NCI-H69 (cell line): ENCODE measurements at regions not wholly inside any gene's neighbourhood (a gene's known extent, or its start where the extent isn't known, plus 50 kb on each side); places are given as distances from the start of the nearest gene placed in this dataset.

ENCODE experiments used
- DNase-seq: peaks from one replicate; lab custom pipeline; 2025; lab: John Stamatoyannopoulos, UW

DNA sequence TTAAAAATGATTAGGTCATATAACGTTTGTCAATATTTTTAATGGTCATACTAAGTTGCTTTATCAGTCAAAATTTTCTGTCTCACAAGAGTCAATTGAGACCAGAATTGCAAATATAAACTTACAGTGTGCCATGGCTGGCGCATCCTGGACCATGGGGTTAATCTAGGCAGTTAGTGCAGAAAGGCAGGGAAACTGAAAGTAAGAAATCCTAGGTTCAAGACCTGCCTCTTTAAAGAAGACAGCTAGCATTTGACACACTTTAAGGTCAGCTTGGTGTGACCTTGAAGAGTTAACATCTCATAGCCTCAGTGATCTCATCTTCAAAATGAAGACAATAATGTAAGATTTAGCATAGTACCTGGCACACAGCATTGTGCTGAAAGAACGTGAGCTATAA is 210.0 kb upstream of the DAB1 start:
- no peak for DNase-seq

DNA sequence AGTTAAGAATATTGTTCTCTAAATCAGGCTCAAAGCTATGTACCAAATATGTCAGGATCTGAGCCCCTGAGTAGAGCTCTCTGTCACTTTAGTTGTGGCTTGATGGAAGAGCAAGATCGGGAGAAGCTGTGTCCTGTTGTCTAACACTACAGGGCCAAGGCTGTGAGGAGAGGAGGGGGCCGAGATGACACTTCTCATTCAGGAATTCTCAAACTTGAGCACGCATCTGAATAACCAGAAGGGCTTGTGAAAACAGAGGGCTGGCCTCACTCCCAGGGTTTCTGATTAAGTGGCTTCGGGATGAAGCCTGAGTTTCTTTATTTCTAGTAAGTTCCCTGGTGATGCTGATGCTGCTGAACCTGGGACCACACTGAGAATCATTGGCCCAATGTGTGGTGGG is 209.2 kb upstream of the DAB1 start:
- no peak for DNase-seq

DNA sequence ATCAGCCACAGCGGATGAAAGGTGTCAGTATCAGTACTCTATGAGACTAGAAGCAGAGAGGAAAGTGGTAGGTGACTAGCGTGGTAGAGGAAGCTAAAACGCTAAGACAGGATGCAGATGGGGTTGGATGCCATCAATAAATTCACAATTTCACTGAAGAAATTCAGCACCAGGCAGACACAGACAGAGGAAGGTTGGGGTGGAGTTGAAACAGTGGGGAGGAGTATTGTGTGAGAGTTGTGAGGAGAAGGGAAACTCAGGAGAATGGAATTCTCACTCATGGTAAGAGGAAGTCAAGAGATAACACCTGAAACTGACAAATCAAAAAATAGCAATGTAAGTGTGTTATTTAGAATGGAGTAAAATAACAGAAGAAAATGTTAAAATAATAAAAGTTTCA is 208.5 kb upstream of the DAB1 start:
- DNase-seq, result no peak

DNA sequence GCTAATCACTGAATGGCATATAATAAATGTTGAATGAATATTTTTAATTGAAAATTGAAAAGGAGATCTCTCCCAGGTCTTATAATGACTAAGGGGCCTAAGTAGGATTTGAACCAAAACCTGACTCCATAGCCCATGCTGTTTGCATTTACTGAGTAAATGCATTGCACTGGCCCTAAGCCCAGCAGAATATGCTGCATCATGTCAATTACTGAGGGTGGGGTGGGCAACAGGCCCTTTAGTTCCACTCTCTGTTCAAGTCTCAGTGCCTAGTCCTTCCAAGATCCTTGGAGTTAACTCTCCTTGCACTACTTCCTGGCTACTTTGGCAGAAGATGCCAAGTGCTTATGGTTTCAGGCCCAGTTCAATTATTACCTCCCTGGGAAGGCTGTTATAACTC is 203.8 kb upstream of the DAB1 start:
- DNase-seq, result no peak

DNA sequence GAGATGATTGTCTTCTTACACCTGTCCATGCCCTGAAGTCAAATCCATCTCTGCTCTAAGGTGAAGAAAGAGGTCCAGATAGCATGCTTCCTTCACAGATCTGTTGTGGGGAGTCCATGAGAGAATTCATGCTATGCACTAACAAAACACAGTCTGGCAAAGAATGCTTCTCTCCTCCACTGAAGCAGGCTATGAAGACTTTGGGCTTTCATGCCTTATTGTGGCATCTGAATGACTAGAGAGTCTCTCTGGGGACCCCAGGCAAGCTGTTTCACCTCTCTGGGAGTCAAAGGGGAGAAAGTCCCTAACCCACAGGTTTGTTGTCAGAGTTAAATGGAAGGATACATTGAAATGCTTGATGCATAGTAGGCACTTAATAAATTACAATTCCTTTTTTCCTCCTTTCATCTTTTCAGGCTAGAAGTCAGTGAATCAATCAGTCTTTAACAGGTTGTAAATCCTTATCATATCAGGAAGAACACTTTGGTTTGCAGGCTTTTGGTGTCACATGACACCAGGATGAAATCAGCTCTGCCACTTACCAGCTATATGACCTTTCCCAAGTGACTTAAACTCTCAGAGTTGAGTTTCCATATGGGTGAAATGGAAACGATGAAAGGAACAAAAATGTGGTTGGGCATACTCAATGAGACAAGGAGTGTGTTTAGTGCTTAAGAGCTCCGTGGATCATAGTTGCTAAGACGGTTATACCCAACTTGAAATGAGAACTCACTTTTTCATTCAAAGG is 200.1 kb upstream of the DAB1 start:
- no peak for DNase-seq

DNA sequence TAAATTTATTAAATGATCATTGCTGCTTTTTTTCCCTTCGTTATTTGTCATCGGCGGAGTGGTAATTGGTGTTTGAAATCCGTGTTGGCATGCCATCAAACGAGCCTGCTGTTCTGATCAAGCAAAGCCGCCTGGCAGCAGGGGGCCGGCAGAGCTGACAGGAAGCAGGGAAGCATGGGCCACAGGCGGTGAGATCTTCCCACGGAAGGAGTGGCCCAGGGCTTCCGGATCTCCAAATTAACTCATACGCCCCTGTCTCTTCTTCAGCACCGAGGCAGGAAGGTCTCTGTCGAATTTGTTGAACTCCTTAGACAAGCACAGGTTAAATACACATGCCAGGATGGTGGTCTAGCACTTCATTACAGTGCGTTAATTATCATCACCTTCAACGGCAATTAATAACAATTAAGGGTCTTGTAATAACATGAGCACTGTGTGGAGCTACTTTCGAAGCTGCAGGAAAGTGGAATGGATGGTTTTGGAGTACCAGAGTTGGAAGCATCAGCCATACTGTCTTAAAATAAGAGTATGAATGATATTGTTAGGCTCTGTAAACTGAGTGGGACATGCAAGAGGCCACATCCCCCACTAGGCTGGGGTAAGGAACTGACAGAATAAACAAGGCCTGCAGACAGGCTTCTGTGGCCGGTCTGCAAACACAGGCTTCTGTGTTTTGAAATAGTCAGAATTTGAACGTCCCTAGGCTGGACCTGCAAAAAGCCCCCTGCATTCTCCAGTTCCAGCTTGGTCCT is 199.4 kb upstream of the DAB1 start:
- peak; percentile 6 for DNase-seq

DNA sequence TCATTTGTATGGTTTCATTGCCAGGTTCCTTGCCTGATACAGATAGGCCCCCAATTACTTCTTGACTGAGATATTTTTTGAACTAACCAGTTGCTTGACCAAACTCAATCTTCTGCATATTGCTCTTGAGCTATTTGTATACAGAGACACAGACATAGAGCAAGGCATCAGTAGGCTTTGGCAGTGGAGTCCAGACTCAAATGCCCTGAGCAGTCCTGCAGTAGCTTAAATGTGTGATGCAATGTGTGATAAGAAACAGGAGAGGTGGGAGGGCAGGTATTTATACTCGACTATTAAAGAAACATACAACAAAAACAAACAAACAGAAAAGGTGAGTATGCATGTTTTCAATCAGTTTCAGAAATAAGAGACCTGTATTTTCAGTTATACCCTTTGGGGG is 197.9 kb upstream of the DAB1 start:
- no peak for DNase-seq

DNA sequence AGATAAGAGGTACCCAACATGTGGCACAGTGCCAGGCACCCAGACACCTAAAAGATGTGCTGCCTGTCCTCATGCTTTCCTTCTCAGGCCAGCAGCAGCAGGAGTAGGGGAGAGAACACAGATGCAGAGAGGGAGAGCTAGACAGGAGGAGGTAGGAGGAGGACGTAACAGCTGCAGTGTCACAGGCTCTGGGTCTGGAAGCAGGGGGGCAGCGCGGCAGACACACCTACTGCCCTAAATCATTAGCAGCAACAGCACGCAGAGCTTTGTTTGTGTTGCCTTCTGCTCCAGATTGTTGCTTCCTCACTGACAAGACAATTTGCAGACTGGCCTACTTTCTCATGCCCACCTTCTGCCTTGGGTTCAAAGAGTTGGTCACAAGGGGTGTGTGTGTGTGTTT is 196.7 kb upstream of the DAB1 start:
- DNase-seq, result no peak

DNA sequence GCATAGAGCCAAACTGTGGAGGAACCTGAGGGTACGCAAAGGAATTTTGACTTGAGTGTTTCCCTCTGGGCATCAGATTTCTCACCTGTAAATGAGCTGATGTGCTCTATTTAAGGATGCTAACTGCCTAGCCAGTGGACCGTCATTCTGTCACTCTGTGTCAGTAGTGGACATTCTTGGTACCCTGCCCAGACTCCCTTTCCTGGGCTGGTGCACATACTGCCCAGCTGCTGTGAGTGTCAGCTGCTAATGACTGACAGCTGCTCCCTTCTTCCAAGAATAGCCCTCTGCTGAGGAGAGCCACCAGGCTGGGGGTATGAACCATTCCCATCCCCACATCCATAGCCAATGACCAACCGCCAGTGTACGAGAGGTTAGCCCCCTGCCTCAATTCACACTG is 193.1 kb upstream of the DAB1 start:
- DNase-seq, result no peak

DNA sequence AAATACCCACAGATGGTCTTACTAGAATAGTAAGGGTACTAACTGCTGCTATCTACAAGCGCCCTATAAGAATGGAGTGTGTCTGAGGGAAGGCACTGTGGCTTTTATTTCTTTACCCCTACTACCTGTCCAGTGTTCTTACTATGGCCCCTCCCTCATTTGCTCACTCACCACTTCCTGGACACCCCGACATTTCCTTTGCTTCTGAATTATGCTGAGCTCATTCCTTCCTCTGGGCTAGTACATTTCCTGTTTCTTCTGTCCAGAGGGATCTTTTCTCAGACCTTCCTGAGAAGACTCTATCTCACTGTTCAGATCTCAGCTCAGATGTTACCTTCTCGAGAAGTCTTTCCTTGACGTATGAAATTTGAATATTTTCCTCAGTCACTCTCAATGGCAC is 192.1 kb upstream of the DAB1 start:
- no peak for DNase-seq

DNA sequence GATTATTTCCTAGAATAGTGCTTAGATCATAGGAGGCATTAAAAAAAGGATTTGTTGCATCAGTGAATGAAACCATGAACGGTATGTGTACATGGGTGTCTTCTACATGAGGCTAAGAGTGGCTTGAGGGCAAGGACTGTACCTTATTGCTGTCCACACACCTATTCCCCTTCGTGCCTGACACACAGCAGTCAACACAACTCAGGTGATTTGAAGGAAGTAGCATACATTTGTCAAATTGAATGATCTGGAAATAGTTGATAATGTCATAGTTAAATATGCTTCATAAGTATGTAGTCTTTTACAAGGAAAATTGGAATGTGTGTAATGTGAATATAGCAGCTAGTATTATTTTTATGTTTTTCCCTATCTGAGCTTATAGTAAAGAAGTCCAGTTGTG is 189.0 kb upstream of the DAB1 start:
- no peak for DNase-seq

DNA sequence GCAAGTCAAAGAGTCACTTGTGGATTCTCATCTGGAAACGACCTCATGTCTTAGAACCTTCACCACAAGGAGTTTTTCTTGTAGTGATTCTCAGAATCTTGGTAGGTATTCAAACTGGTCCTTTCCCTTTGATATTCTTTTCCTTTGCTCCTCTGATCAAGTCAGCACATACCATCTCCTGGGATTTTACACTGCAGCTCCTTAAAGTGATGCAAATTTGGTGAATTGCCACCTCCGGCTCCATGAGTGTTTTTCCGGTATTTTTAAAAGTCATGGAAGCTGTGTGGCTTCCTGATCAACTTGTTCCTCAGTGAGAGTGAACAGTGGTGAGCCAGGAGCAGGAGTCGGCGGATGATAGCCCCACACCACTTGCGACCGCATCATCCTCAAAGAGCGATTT is 182.1 kb upstream of the DAB1 start:
- no peak for DNase-seq

DNA sequence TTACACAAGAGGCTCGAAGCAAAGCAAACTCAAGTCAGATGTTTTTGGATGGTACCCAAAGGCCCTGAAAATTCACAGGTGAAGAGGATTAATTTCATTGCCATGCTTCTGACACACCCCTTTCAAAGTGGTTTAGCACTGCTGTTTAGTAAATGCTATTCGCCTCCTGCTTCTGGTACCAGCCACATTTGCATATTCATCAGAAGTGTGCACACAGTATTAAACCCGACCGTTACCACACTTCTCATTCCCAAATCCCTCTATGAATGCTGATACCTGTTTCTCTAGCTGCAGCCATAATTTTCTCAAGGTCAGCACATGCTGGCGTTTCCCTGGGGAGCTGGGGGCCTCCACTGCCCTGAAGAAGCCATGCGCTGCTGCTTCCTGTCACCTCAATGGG is 179.8 kb upstream of the DAB1 start:
- no peak for DNase-seq

DNA sequence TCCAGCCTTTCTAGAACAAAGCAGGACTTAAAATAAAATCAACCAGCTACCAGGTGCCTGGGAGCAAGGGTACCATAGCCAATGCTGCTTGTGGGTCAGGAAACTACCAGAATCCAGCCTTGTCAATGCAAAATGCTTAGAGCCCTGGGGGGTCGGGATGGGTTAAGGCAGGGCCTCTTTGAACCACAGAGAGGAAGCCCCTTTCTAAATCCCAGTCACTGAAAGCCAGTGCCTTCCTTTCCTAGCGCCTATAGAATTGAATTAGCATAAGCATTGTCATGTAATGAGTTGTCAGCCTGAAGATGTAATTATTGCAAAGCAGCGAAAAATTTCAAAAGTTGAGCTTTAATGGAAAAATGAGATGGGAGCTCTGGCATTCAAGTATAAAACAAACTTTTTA is 176.6 kb upstream of the DAB1 start:
- no peak for DNase-seq

DNA sequence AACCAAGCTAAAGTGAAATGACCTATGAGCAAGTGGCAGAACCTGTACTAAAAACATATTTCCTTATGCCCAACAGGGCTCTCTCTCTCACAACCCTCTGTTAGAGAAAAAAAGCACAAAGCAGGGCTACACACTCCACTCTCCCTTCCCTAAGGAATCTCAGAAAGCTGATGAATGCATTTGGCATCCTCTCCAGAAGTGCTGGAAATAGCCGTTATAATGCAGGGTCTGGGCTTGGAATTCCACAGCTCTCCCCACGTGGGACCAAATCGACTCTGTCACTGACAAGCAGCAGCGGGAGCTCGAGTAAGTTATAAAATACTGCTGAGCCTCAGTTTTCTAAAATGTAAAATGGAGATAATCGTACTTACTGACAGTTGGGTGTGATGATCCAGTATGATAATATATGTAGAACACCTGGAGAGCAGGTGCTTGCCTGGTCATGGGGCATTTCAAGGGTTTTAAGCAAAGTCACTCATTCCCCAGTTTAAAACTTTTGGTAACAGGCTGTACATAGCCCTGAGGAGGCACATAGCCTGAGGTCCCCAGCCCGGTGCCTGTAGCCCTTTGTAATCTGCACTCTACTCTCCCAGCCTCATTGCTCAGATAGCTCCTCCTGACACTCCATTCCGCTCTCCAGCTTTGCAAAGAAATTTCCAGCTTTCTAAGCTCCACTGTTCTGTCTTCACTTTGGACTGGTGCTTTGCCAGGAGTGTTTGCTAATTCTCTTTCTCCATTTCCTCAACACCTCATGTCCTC is 175.6 kb upstream of the DAB1 start:
- DNase-seq, result no peak

DNA sequence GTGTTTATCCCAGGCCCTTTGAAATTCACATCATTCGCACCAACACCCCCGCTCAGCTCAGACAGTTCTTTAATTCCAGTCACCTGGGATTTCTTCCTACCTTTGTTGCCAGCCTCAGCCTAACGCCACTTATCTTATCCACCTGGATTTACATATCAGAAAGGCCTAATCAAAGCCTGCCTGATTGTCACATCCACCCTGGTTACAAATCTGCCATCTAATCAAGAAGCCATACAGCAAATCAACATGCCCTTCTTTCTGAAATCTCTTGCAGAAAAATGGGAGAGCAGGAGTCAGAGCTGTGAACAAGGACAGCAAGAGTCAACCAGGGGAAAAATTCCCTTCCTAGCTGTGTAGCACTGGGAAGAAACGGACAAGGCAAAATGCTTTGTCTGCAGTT is 173.2 kb upstream of the DAB1 start:
- no peak for DNase-seq

DNA sequence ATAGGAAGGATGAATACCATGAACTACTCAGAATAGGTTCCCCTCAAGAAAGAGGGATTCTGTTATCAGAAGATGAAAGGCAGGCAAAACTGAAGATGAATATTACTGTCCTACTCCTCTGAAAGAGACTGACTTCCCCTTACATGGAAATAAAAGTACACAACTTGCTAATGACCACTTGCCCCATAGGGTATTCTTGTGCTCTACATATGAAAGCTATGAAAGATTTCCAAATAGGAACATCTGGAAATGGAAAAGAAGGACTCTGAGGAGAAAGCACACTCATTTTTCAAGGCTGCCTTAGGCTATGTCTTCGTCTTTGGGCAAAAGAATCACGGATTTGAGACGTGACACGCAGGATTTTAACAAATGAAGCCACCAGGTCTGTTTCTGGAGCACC is 170.1 kb upstream of the DAB1 start:
- DNase-seq, result no peak

DNA sequence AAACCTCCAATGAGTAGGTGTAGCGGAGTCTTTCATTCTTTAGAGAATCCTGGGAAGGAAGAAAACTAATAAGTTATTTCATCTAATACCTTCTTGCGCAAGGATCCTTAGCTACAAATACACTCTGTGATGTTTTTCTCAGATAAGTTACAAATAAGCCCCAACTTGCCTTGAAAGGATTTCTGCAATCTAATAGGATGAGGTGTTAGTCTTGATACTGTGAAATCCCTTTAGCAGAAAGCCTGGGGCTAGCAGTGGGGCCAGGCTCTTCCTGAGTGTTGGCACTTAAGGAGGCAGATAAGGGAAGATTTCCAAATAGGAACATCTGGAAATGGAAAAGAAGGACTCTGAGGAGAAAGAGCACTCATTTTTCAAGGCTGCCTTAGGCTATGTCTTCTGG is 168.0 kb upstream of the DAB1 start:
- DNase-seq, result no peak

DNA sequence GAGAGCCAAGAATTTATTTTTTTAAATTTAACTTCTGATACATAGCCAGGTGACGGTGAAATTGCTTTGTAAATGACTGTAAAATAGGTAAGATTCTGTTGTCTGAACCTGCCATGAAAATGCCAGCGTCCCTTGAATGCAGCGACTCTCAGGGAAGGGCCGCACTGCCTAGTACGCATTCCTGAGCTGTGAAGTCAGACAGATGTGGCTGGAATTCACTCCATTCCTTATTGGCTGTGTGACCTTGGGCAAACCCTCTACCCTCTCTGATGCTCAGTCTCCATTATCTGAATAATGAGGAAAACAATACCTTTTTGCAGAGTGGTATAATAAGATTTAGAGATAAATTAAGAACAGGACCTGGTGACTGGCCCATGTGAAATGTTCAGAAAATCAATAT is 167.1 kb upstream of the DAB1 start:
- DNase-seq, result no peak

DNA sequence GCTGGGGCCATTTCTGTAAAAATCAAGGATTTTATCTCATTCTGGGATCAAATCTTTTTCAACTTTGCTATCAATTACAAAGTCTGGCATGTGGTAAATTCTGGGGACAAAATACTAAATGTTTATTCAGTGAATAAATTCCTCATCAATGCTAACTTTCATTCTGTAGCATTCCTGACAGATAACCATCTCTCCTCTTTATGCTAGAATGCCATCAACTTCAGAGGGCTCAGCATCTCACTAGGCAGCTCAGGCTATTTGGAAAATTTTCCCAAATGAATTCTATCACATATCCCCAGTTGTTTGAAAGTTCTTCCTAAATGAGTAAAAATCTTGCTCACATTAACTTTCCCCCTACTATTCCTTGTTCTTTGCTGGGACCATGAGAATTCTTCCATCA is 163.0 kb upstream of the DAB1 start:
- DNase-seq, result no peak

DNA sequence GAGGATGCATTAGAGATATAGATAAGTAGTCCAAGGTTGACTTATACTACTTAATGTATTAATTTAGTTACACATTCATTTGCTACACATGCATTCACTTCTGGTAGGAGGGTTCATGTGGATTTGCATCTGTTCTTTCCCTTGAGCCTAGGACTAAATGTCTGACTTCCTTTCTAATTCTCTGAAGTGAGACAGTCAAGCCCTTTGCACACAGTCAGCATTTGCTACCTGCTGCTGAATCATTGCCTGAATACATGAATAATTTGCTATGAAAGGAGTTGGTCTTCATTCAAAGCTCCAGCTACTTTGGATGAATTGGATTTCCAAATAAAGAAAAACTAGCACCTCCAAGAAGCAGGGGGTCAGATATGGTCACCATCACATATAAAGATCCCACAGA is 154.8 kb upstream of the DAB1 start:
- DNase-seq, result no peak

DNA sequence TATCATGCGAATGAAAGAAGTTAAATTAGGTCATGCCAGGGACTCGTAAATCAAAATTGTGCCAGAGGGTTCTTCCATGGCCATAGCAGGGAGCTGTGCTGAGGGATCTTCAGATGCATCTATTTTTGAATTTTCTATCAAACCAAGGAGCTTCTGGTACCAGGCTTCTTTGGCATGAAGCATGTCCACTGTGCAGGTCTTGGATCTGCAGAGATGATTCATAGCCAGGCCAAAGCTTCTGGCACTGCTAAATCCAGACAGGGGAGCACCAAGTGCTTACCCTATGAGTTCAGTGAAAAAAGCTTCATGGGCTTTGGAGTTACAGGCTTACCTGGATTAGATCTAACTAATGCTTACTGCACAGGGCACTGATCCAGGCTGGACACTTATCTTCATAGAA is 154.2 kb upstream of the DAB1 start:
- no peak for DNase-seq

DNA sequence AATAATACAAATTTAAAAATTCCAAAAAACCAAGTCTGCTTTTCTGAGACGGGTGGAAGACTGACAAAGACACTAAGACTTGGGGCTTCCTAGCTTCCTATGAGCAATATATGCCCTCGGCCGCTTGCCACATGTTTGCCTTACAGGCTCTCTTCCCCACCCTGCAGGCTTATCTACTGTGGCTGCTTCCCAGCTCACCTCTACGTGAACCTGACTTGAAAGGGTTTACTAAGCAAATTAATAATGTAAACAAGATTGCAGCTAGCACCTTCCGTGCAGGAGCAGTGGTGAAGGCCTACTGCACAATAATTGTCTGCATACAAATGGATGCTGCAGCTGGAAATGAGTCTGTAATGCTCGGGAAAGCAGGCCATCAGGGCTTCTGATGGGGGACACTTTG is 152.9 kb upstream of the DAB1 start:
- DNase-seq, result no peak
